WTC11 (cell line): ENCODE measurements at regions not wholly inside any gene's neighbourhood (a gene's known extent, or its start where the extent isn't known, plus 50 kb on each side); places are given as distances from the start of the nearest gene placed in this dataset.

ENCODE experiments used
- CTCF ChIP-seq: fragments of 200-600 bp; IDR thresholded peaks from 2 replicates; pipeline ENCODE4 v1.8.0; 2022; ENCODE audit warnings: antibody characterized with exemption
- NFE2L1 ChIP-seq: sonication (generic); formaldehyde crosslinking; IDR thresholded peaks from 2 replicates; pipeline ENCODE4 v1.8.1; 2023; ENCODE audit warnings: missing genetic modification reagents
- ZNF416 ChIP-seq: fragments of 250-450 bp; sonication (Bioruptor Pico); IDR thresholded peaks from 2 replicates; pipeline ENCODE4 v1.9.0; 2021; ENCODE audit warnings: mild to moderate bottlenecking, inconsistent platforms

GRCh38 chr4:178696515-178696914 lies 1254.3 kb upstream of the AGA start:
- TF ChIP-seq CTCF, result no peak
- no peak for TF ChIP-seq ZNF416 (CRISPR knock-in tag)
- no peak for TF ChIP-seq NFE2L1
